ENCODE measurements at regions not wholly inside any gene's neighbourhood (a gene's known extent, or its start where the extent isn't known, plus 50 kb on each side); places are given as distances from the start of the nearest gene placed in this dataset.

GRCh38 chr1:105632342-105633196 is 1423.9 kb upstream of the PRMT6 start:
- peak overlapping the region in 1 of 3 donors; percentile 37 for H3K4me3 ChIP-seq (ENCODE audit: low read depth in 1 of 3, low read length in 3 of 3)
- peaks cover 0 to 10% (median 0%) of the 10 kb centered on the region in 4 donors for H3K4me1 ChIP-seq (ENCODE audit: control insufficient read depth in 4 of 4, insufficient read depth in 4 of 4, low read length in 3 of 4)
- H3K36me3 ChIP-seq (ENCODE audit: control insufficient read depth in 4 of 4, insufficient read depth in 3 of 4, low read depth in 1 of 4, low read length in 3 of 4) = no peaks in the 10 kb centered on the region
- no peaks in the 10 kb centered on the region for H3K9me3 ChIP-seq (ENCODE audit: control insufficient read depth in 4 of 4, low read length in 3 of 4)
- WGBS = 17% methylated on average over 14 of the region's 14 CpGs
- H3K27ac ChIP-seq (ENCODE audit: low read depth in 1 of 2, low read length in 2 of 2) = no peak overlapping the region
- DNase-seq (ENCODE audit: low spot score) = peak; percentile 41
- no peak for TF ChIP-seq JUND (IDR thresholded peaks at IDR 0.05)
- no peak for TF ChIP-seq REST (IDR thresholded peaks at IDR 0.05)
- TF ChIP-seq ZBTB33 (IDR thresholded peaks at IDR 0.05) = no peak
- TF ChIP-seq CTCF (IDR thresholded peaks at IDR 0.05; ENCODE audit: low read depth, low read length, missing input control) = no peak
- TF ChIP-seq HNF4G (IDR thresholded peaks at IDR 0.05) = no peak
- no peak for TF ChIP-seq RAD21 (IDR thresholded peaks at IDR 0.05)
- no peak for TF ChIP-seq FOXA1 (IDR thresholded peaks at IDR 0.05)
- TF ChIP-seq ATF3 (IDR thresholded peaks at IDR 0.05) = no peak
- no peak for TF ChIP-seq FOXA2 (IDR thresholded peaks at IDR 0.05)
- no peak for TF ChIP-seq EGR1 (IDR thresholded peaks at IDR 0.05; ENCODE audit: low read depth in 2 of 2)
- no peak for TF ChIP-seq TAF1 (conservative IDR thresholded peaks at IDR 0.05)
- TF ChIP-seq HNF4A (conservative IDR thresholded peaks at IDR 0.05) = no peak
- TF ChIP-seq NR2F2 (IDR thresholded peaks at IDR 0.05) = no peak
- no peak for TF ChIP-seq GABPA (IDR thresholded peaks at IDR 0.05 in 1 of 2, conservative IDR thresholded peaks at IDR 0.05 in 1 of 2)
- H3K9ac ChIP-seq (ENCODE audit: low read depth in 1 of 2, low read length in 2 of 2) = no peak overlapping the region
- H3K27me3 ChIP-seq (ENCODE audit: control insufficient read depth in 4 of 4, insufficient read depth in 4 of 4, low read length in 3 of 4) = no peaks in the 10 kb centered on the region

- DNase-seq (ENCODE audit: low spot score) = no peak
- 86% methylated on average over 2 of the region's 2 CpGs for WGBS
- TF ChIP-seq GABPA (IDR thresholded peaks at IDR 0.05 in 1 of 2, conservative IDR thresholded peaks at IDR 0.05 in 1 of 2) = no peak
- no peak for TF ChIP-seq NR2F2 (IDR thresholded peaks at IDR 0.05)
- TF ChIP-seq RAD21 (IDR thresholded peaks at IDR 0.05) = no peak
- TF ChIP-seq SP1 (IDR thresholded peaks at IDR 0.05) = no peak
- TF ChIP-seq ATF3 (IDR thresholded peaks at IDR 0.05) = no peak
- TF ChIP-seq FOXA2 (IDR thresholded peaks at IDR 0.05) = no peak
- no peak for TF ChIP-seq REST (IDR thresholded peaks at IDR 0.05)
- TF ChIP-seq JUND (IDR thresholded peaks at IDR 0.05) = no peak
- no peak for TF ChIP-seq EGR1 (IDR thresholded peaks at IDR 0.05; ENCODE audit: low read depth in 2 of 2)
- TF ChIP-seq TAF1 (conservative IDR thresholded peaks at IDR 0.05) = no peak
- TF ChIP-seq RXRA (IDR thresholded peaks at IDR 0.05) = no peak
- no peak for TF ChIP-seq HNF4A (conservative IDR thresholded peaks at IDR 0.05)
- no peak for TF ChIP-seq FOXA1 (IDR thresholded peaks at IDR 0.05)
- no peak for TF ChIP-seq HNF4G (IDR thresholded peaks at IDR 0.05)
Observed at GRCh38 chr1:105636052-105636451, 1420.4 kb upstream of the PRMT6 start.

More at GRCh38 chr1:105636052-105636451, 1420.4 kb upstream of the PRMT6 start:
- Histone ChIP-seq H3K36me3 (ENCODE audit: control insufficient read depth in 4 of 4, insufficient read depth in 3 of 4, low read depth in 1 of 4, low read length in 3 of 4) (no peaks in the 10 kb centered on the region), H3K27me3 (ENCODE audit: control insufficient read depth in 4 of 4, insufficient read depth in 4 of 4, low read length in 3 of 4) (no peaks in the 10 kb centered on the region), H3K4me1 (ENCODE audit: control insufficient read depth in 4 of 4, insufficient read depth in 4 of 4, low read length in 3 of 4) (peaks cover 0 to 10% (median 0%) of the 10 kb centered on the region in 4 donors), H3K27ac (ENCODE audit: low read depth in 1 of 2, low read length in 2 of 2) (no peak overlapping the region), H3K4me3 (ENCODE audit: low read depth in 1 of 3, low read length in 3 of 3) (no peak overlapping the region), H3K9ac (ENCODE audit: low read depth in 1 of 2, low read length in 2 of 2) (no peak overlapping the region), H3K9me3 (ENCODE audit: control insufficient read depth in 4 of 4, low read length in 3 of 4) (no peaks in the 10 kb centered on the region)

Measured in liver (tissue), 8 donors.